HEK293T (cell line): ENCODE measurements at regions not wholly inside any gene's neighbourhood (a gene's known extent, or its start where the extent isn't known, plus 50 kb on each side); places are given as distances from the start of the nearest gene placed in this dataset.

Experiments used
- BHLHE40 ChIP-seq: fragments of 450-650 bp; IDR thresholded peaks from 2 replicates; pipeline ENCODE4 v1.6.1; 2016; ENCODE audit warnings: mild to moderate bottlenecking, moderate library complexity, borderline replicate concordance
- ELF4 ChIP-seq: fragments of 450-650 bp; IDR thresholded peaks from 2 replicates; pipeline ENCODE4 v1.6.1; 2017; ENCODE audit warnings: antibody characterized with exemption

DNA sequence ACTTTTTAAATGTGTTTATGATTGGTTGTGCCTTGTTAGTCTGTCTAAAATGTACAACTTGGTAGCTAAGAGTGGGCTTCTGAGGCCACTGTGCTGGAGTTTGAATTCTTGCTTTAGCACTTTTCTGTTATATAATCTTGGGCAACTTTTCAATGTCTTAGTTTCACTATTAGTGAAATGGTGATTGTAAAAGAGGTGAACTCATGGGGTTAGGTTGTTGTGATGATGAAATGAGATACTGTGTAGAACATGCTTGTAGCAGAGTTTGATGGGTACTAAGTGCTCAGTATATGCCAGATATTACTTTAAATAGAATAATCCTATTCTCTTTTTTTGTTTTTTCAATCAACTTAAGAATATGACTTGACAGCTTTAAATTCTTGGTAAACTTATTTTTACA lies 624.7 kb downstream of the CD109 start:
- no peak for TF ChIP-seq ELF4
- TF ChIP-seq BHLHE40, result no peak
